LoVo (cell line): ENCODE measurements at regions not wholly inside any gene's neighbourhood (a gene's known extent, or its start where the extent isn't known, plus 50 kb on each side); places are given as distances from the start of the nearest gene placed in this dataset.

ENCODE experiments used
- DNase-seq: peaks from one replicate; pipeline ENCODE4 v3.0.0-alpha.2; 2016; ENCODE audit warnings: low spot score

- no peak for DNase-seq
Measured at GRCh38 chr14:29217813-29218450, 451.3 kb downstream of the FOXG1 start.

DNA sequence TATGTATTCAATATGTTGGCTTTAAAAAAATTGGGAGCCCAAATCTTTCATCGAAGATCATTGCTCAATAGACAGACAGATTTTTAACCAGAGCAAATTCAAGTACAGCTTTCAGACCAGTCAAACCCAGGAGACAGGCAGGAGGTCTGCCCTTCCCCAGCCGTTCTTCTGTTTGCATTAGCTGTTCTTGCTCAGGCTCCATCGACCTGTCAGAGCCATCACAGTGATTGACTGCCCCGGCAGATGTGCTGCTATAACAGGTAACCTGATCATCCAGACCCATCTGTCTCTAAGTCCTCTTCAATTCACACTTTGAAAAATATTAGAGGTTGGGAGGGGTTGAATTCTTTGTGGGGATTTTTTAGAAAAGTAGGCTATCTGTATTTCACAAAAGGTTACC, 453.5 kb downstream of the FOXG1 start:
- DNase-seq, result no peak

GRCh38 chr14:29220566-29220965, 454.0 kb downstream of the FOXG1 start:
- DNase-seq, result no peak

GRCh38 chr14:29222006-29222405, 455.4 kb downstream of the FOXG1 start:
- DNase-seq, result no peak

DNA sequence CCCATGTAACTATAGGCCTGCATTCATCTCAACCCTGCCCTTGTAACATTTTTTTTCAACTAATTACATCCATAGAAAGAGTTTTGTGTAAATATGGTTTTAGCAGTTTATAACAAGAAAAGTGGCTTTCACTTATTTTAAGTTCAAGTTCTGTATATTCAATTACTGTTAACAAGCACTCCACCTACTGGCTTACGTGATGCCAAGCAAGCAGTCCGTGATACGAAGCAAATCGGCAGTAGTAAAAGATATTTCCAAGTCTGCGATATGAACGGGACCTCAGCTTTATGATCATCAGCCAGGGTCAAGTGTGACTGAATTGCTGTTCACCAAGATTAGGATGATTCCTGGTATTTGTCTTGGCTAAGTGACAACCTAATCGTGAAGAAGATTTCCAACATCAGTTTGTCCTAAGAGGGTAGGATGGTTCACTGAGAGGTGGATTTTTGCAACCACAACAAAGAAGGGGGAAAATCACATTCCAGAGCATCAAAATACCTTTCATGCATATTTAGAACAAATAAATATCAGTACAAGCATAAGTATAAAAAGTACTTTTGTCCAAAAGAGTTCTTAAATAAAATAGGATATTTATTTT, 456.2 kb downstream of the FOXG1 start:
- DNase-seq, result peak; percentile 2

- no peak for DNase-seq
Measured at GRCh38 chr14:29223947-29224346, 457.4 kb downstream of the FOXG1 start.

DNA sequence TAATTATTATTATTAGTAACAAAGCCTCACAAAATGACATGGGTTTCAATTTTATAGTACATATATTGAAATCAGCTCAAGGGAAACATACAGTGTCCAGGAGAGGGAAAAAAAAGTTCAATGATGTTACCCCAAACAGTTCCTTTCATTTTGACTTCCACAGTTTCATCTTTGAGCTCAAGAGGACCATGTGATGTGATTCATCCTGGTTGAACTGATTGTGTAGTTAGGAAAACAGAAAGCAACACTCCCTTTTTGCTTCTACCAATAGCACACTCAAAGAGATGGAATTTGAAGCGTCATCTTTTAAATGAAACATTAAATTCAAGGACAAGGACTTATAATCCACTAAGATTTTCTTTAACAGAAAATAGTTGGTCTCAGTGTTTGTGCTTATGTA, 461.0 kb downstream of the FOXG1 start:
- DNase-seq, result no peak

GRCh38 chr14:29232153-29232552, 465.6 kb downstream of the FOXG1 start:
- DNase-seq, result no peak

- no peak for DNase-seq
Measured at GRCh38 chr14:29232711-29233110, 466.1 kb downstream of the FOXG1 start.

DNA sequence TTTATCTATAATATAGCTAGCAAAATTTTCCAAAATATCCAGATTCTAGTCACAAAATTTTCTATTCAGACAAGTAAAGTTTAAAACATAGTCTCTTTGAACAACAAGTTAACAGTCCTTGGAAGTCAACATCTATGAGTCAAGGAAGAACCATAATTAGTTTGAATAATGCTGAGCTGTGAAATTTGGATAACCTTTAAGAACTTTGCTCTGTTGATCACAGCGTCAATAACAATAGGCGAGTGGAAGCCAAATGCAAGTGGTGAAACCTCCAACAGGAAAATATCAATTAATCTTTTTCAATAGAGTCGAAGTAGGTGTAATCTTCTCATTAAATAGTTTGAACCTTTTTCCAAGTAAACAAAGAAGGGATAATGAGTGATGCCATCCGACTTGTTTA, 466.6 kb downstream of the FOXG1 start:
- no peak for DNase-seq

GRCh38 chr14:29235991-29236390, 469.4 kb downstream of the FOXG1 start:
- DNase-seq, result no peak

DNA sequence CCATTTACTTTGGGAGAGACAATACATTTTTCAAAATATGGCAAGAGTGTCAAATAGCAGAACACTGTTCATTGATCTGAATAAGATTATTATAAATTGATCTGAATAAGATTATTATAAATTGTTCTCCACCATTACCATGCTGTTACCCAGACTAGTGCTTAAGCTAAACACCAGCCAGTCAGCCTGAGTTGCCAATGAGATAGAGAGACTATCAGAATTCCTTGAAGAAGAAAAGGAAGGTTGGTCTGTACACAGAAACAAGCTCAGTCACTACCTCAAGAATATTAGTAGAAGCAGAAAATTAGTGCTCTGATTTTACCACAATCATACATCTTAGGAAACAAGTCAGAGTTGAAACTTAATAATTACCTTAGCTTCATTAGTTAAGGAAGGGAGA, 469.8 kb downstream of the FOXG1 start:
- DNase-seq, result no peak

DNA sequence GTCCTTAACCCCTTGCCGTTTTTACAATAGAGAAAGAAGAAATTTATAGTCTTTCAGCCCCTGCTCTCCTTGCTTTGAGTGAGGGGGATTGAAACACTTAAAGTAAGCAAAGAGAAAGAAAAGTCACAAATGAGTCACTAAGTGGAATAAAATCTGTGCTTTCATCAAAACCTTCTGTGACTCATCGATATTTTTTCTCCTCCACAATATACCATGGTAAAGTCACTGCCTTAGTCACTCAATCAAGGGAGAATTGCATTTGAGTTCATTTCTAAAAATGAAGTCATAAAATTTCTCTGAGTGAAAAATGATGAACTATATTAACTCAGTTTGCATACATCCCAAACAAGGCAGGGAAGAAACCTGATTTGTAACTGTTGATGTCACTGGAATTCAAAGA, 470.3 kb downstream of the FOXG1 start:
- no peak for DNase-seq

GRCh38 chr14:29240066-29240465, 473.5 kb downstream of the FOXG1 start:
- DNase-seq, result no peak

DNA sequence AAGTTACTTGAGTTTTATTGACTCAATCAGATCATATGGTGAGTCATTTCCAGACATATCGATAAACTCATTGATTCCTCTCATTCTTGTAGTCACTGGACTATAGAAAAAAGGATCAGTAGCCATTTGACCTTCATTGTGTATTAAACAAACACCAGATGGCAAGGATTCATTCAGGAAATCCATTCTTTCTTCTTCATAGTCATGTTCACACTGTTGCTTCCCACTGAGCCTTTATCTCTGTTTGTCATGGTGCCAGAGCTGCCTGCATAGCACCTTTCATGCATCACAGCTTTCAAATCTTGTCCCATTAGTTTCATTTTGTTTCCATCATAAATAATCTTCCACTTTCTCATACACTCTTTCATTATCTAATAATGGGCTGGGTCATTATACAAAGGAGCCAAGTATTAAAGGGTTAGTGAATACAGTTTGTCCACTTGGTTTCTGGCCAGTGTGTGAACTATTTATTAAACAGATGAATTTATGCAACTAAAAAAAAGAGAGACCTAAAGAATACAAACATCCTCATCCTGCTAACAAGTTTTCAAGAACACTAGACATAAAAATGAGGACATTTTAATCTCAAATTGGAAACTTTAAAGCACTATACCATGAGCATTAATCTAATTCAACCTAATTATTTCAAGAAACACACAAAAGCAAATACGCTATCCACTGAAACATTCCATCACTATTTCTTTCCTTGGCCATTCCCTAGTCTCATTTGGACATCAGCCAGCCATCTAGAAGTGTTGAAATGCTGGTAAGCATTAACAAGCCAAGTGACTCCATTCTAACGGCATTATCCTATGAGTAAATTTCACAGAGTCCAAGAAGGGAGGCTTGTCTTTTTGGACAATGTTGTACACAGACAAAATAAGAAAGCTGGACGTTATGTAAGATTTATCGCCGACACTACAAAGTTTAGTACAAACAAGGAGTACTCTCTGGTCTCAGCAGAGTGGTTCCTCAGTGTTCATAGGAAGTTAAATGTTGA, 476.5 kb downstream of the FOXG1 start:
- no peak for DNase-seq

- DNase-seq, result no peak
Measured at GRCh38 chr14:29255692-29256091, 489.1 kb downstream of the FOXG1 start.

DNA sequence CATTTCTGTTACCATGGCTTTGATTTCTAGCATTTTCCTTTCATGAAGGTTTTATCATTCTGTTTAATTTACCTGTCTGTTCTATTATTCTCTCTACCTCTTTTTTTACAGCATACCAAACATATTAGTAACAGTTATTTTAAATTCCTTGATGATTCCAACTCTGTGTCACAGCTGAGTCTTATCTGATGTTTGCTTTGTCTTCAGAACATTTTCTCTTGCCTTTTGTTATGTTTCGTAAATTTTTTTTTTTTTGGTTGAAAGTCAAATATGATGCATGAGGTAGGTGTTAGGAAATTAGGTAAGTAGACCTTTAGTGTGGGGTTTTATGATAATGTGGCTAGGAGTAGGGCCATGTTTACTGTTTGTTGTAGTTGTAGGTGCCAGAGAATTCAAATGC, 496.4 kb downstream of the FOXG1 start:
- no peak for DNase-seq

DNA sequence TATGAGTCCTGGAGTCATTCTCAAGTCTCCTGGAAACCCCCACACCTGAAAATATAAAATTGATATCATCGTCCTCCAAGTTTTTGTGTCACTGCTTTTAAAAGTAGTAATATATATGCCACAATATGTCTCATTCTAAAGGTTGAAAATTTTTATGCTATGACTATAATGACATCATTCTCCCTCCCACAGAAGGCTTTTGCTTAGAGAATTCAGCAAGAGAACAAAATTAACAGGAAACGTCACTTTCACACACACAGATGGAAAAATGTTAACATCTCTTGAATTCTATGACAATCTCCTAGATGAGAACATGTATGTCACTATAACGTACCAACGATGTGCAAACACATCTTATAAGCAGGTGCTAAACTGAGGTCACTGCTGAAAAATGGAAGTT, 498.3 kb downstream of the FOXG1 start:
- DNase-seq, result no peak

GRCh38 chr14:29265852-29266251, 499.3 kb downstream of the FOXG1 start:
- DNase-seq, result no peak

- DNase-seq, result no peak
Measured at GRCh38 chr14:29271669-29272068, 505.1 kb downstream of the FOXG1 start.

DNA sequence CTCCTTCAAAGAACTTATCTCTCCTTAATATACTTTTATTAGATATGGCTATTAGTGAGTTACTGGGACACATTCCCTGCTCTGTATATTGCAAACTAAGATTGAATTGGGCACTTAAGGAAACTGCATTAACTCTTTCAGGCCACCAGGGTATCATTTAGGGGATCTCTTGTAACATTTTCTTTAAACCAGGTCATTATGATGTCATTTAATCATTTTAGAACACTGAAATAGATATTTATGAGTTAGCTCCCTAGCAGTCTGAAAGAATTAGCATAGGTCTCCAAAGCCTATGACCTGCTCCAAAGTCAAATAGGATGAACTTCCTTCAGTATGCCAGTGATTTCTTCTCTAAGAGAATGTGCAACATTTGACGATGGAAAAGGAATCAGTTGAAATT, 506.9 kb downstream of the FOXG1 start:
- no peak for DNase-seq

- no peak for DNase-seq
Measured at GRCh38 chr14:29274890-29275596, 508.5 kb downstream of the FOXG1 start.
